IMR-90 (cell line): ENCODE measurements at regions not wholly inside any gene's neighbourhood (a gene's known extent, or its start where the extent isn't known, plus 50 kb on each side); places are given as distances from the start of the nearest gene placed in this dataset.

Experiments
- ATAC-seq: fragments of 200-7000 bp; cut with Tn5 transposase; 2 replicates; pipeline ENCODE4 v1.9.1; 2020; ENCODE audit warnings: low read depth, mild to moderate bottlenecking, moderate library complexity
- BruUV-seq: library from RNA; stranded (reverse); fragments of 400-500 nt; replicated peaks from 2 replicates; lab custom pipeline; 2021; lab: Mats Ljungman, UMichigan
- CTCF ChIA-PET: fragments of 300-600 bp; formaldehyde crosslinking; extraction: SDS; loops from one replicate; lab custom pipeline; 2021; ENCODE audit warnings: antibody characterized with exemption; lab: Yijun Ruan, JAX
- POLR2A ChIA-PET: fragments of 300-600 bp; sonication (Branson Sonifier 250); formaldehyde crosslinking; loops from one replicate; lab custom pipeline; 2022; ENCODE audit warnings: antibody characterized with exemption; ENCODE audit not compliant: unreplicated experiment; lab: Charles Lee
- DNase-seq: peaks from one replicate; pipeline ENCODE4 v3.0.0; 2013
- H2AFZ ChIP-seq: replicated peaks from 2 replicates; pipeline ENCODE3; 2013; ENCODE audit warnings: low read length, mild to moderate bottlenecking; ENCODE audit not compliant: poor library complexity
- H2AK5ac ChIP-seq: 2 replicates; pipeline ENCODE4 v1.6.1; 2013; ENCODE audit warnings: low read depth, low read length, inconsistent platforms
- H2AK9ac ChIP-seq: replicated peaks from 2 replicates; pipeline ENCODE3; 2013; ENCODE audit warnings: mild to moderate bottlenecking, low read depth, low read length, moderate library complexity; ENCODE audit not compliant: poor library complexity
- H2BK120ac ChIP-seq: 2 replicates; pipeline ENCODE4 v1.6.1; 2013; ENCODE audit warnings: low read depth, low read length, inconsistent platforms
- H2BK15ac ChIP-seq: 3 replicates; pipeline ENCODE4 v1.6.1; 2013; ENCODE audit warnings: low read depth, low read length, inconsistent platforms
- H2BK20ac ChIP-seq: 2 replicates; pipeline ENCODE4 v1.6.1; 2013; ENCODE audit warnings: low read depth, mild to moderate bottlenecking, inconsistent platforms, low read length, moderate library complexity
- H2BK5ac ChIP-seq: 2 replicates; pipeline ENCODE4 v1.6.1; 2013; ENCODE audit warnings: mild to moderate bottlenecking, low read depth, low read length, inconsistent platforms; ENCODE audit not compliant: poor library complexity, severe bottlenecking
- H3K14ac ChIP-seq: replicated peaks from 2 replicates; pipeline ENCODE4 v1.6.1; 2013; ENCODE audit warnings: low read depth, low read length, inconsistent platforms
- H3K18ac ChIP-seq: 2 replicates; pipeline ENCODE4 v1.6.1; 2013; ENCODE audit warnings: low read depth, low read length, control low read depth
- H3K23ac ChIP-seq: 2 replicates; pipeline ENCODE4 v1.6.1; 2013; ENCODE audit warnings: low read depth, low read length, inconsistent platforms
- H3K27ac ChIP-seq: 2 replicates; pipeline ENCODE4 v1.5.1; 2013; ENCODE audit warnings: mild to moderate bottlenecking, control low read depth, low read length; ENCODE audit not compliant: insufficient read depth
- H3K27me3 ChIP-seq: 2 replicates; pipeline ENCODE4 v1.6.1; 2013; ENCODE audit warnings: low read length; ENCODE audit not compliant: control insufficient read depth, insufficient read depth
- H3K36me3 ChIP-seq: 2 replicates; pipeline ENCODE4 v1.6.1; 2013; ENCODE audit warnings: low read length, mixed read lengths; ENCODE audit not compliant: control insufficient read depth, insufficient read depth
- H3K4ac ChIP-seq: 2 replicates; pipeline ENCODE4 v1.6.1; 2013; ENCODE audit warnings: low read depth, low read length, inconsistent platforms
- H3K4me1 ChIP-seq: 2 replicates; pipeline ENCODE4 v1.6.1; 2013; ENCODE audit warnings: low read length, mixed read lengths; ENCODE audit not compliant: control insufficient read depth, insufficient read depth
- H3K4me2 ChIP-seq: 2 replicates; pipeline ENCODE4 v1.6.1; 2013; ENCODE audit warnings: low read depth, mild to moderate bottlenecking, control low read depth, low read length, moderate library complexity
- H3K4me3 ChIP-seq: 2 replicates; pipeline ENCODE4 v1.5.1; 2013; ENCODE audit warnings: low read depth, mild to moderate bottlenecking, control low read depth, low read length, moderate library complexity; ENCODE audit not compliant: insufficient read depth
- H3K56ac ChIP-seq: 2 replicates; pipeline ENCODE4 v1.6.1; 2013; ENCODE audit warnings: low read length, inconsistent platforms; ENCODE audit not compliant: insufficient read depth; ENCODE audit errors: extremely low read depth
- H3K79me1 ChIP-seq, 2 experiments: 2 replicates each; pipeline ENCODE4 v1.6.1; 2013; ENCODE audit warnings: low read length in 2 of 2, inconsistent platforms in 1 of 2, low read depth in 1 of 2
- H3K9ac ChIP-seq: 2 replicates; pipeline ENCODE4 v1.6.1; 2013; ENCODE audit warnings: low read depth, low read length, control low read depth
- H3K9me1 ChIP-seq: 2 replicates; pipeline ENCODE4 v1.6.1; 2013; ENCODE audit warnings: low read length, inconsistent platforms; ENCODE audit not compliant: insufficient read depth
- H3K9me3 ChIP-seq: 2 replicates; pipeline ENCODE4 v1.6.1; 2013; ENCODE audit warnings: low read length; ENCODE audit not compliant: control insufficient read depth, insufficient read depth
- H4K20me1 ChIP-seq: 2 replicates; pipeline ENCODE4 v1.6.1; 2013; ENCODE audit warnings: low read length, inconsistent platforms; ENCODE audit not compliant: insufficient read depth
- H4K5ac ChIP-seq: 2 replicates; pipeline ENCODE4 v1.6.1; 2013; ENCODE audit warnings: mild to moderate bottlenecking, low read depth, low read length, control low read depth
- H4K8ac ChIP-seq, 2 experiments: 2 replicates each; pipeline ENCODE4 v1.6.1; 2013; ENCODE audit warnings: low read depth in 2 of 2, low read length in 2 of 2, control low read depth in 1 of 2, inconsistent platforms in 1 of 2
- H4K91ac ChIP-seq: 2 replicates; pipeline ENCODE4 v1.6.1; 2013; ENCODE audit warnings: low read depth, low read length, inconsistent platforms; ENCODE audit not compliant: insufficient read depth
- CHD1 ChIP-seq: IDR thresholded peaks from 2 replicates; pipeline ENCODE4 v1.6.1; 2012; ENCODE audit warnings: low read depth, low read length, improper control_type of control experiment
- MAFK ChIP-seq: IDR thresholded peaks from 2 replicates; pipeline ENCODE4 v1.6.1; 2012; ENCODE audit warnings: low read depth, low read length, improper control_type of control experiment
- MAZ ChIP-seq: IDR thresholded peaks from 2 replicates; pipeline ENCODE4 v1.6.1; 2012; ENCODE audit warnings: low read depth, mild to moderate bottlenecking, low read length, improper control_type of control experiment, moderate library complexity, borderline replicate concordance
- MXI1 ChIP-seq: IDR thresholded peaks from 2 replicates; pipeline ENCODE4 v1.6.1; 2012; ENCODE audit warnings: low read depth, mild to moderate bottlenecking, low read length, moderate library complexity, borderline replicate concordance
- WGBS, 2 experiments: methylation state at CpG; one replicate each; pipeline versions ENCODE4 v1.1.5 to v1.1.7; 2013; ENCODE audit warnings: missing lambda C conversion rate in 2 of 2; ENCODE audit not compliant: insufficient read length in 1 of 2; ENCODE audit errors: extremely low coverage in 2 of 2; 5-methylcytosine and 5-hydroxymethylcytosine counted together
- dilution Hi-C: fragments of 300-500 bp; cut with HindIII; formaldehyde crosslinking; loops from one replicate; pipeline ENCODE4 v1.14.3; 2018; ENCODE audit warnings: low sequenced_read_pairs; ENCODE audit not compliant: unreplicated experiment
- in situ Hi-C: fragments of 300-500 bp; cut with MboI; formaldehyde crosslinking; loops from 3 replicates; pipeline ENCODE4 v1.14.3; 2019; ENCODE audit warnings: low sequenced_read_pairs, inconsistent platforms, mixed read lengths
- intact Hi-C: fragments of 100-400 bp; cut with micrococcal nuclease; formaldehyde crosslinking; loops from 2 replicates; pipeline ENCODE4 v1.10.0; 2022
- TF ChIP-seq, protein P1 (sequence below): fragments of 150-350 bp; IDR thresholded peaks from 2 replicates; pipeline ENCODE4 v1.6.1; 2016; ENCODE audit warnings: low read depth, mild to moderate bottlenecking, low read length, moderate library complexity, borderline replicate concordance

DNA sequence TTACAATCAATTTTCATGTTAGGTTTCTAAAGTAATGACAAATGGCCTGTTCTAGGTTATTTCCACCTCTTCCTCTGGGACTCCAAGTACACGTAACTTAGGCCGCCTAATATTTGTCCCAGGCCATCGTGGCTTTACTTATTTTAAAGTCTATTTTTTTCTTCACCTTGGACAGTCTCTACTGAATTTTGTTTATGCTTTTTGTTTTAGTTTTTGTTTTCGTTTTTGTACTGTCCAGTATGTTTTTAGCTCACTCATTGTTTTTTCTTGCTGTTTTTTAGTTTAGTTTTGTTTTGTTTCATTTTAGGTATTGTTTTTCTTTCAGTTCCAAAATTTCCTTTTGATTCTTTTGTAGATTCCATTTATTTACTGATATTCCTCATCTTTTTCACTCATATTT is 187.7 kb upstream of the RNPC3 start:
- no peak overlapping the region for H2BK120ac ChIP-seq
- no peaks in the 10 kb centered on the region for H4K20me1 ChIP-seq
- no peak overlapping the region for H3K4me3 ChIP-seq
- H3K4me1 ChIP-seq, result no peaks in the 10 kb centered on the region
- no peaks in the 10 kb centered on the region for H3K79me1 ChIP-seq
- H3K9me3 ChIP-seq, result no peaks in the 10 kb centered on the region
- H3K27ac ChIP-seq, result no peak overlapping the region
- H3K56ac ChIP-seq, result no peak overlapping the region
- no TSS peak for BruUV-seq
- H3K36me3 ChIP-seq, result no peaks in the 10 kb centered on the region
- dilution Hi-C loops (no loop called here), intact Hi-C loops (loop anchor here (5.0 kb wide), 1 partner anchor 40 kb away; no protein-coding TSS in a partner anchor), in situ Hi-C loops (no loop called here)
- no peak overlapping the region for H2BK15ac ChIP-seq
- no peak overlapping the region for H3K23ac ChIP-seq
- no peak overlapping the region for H3K18ac ChIP-seq
- no peak overlapping the region for H2AK9ac ChIP-seq
- H3K9me1 ChIP-seq, result no peaks in the 10 kb centered on the region
- H3K27me3 ChIP-seq, result no peaks in the 10 kb centered on the region
- no peak overlapping the region for H2BK5ac ChIP-seq
- no peak overlapping the region for H3K4ac ChIP-seq
- H2AK5ac ChIP-seq, result no peak overlapping the region
- no peak overlapping the region for H4K8ac ChIP-seq
- no peak overlapping the region for H2AFZ ChIP-seq
- ATAC-seq (no peak), DNase-seq (no peak)
- WGBS, 2 experiments, result 90% methylated on average over 2 of the region's 4 CpGs; no CpG with 5 or more reads in 1 of the 2 experiments
- no peak overlapping the region for H4K91ac ChIP-seq
- TF ChIP-seq MXI1, result no peak
- no peak for TF ChIP-seq MAFK
- TF ChIP-seq, protein P1, sequence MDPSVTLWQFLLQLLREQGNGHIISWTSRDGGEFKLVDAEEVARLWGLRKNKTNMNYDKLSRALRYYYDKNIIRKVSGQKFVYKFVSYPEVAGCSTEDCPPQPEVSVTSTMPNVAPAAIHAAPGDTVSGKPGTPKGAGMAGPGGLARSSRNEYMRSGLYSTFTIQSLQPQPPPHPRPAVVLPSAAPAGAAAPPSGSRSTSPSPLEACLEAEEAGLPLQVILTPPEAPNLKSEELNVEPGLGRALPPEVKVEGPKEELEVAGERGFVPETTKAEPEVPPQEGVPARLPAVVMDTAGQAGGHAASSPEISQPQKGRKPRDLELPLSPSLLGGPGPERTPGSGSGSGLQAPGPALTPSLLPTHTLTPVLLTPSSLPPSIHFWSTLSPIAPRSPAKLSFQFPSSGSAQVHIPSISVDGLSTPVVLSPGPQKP, result no peak
- TF ChIP-seq MAZ, result no peak
- TF ChIP-seq CHD1, result no peak
- ChIA-PET POLR2A (no interaction called here), CTCF (no interaction called here)
- no peak overlapping the region for H3K9ac ChIP-seq
- H4K5ac ChIP-seq, result no peak overlapping the region
- no peak overlapping the region for H3K4me2 ChIP-seq
- H2BK20ac ChIP-seq, result no peak overlapping the region
- no peak overlapping the region for H3K14ac ChIP-seq
